ENCODE measurements at regions not wholly inside any gene's neighbourhood (a gene's known extent, or its start where the extent isn't known, plus 50 kb on each side); places are given as distances from the start of the nearest gene placed in this dataset.

DNA sequence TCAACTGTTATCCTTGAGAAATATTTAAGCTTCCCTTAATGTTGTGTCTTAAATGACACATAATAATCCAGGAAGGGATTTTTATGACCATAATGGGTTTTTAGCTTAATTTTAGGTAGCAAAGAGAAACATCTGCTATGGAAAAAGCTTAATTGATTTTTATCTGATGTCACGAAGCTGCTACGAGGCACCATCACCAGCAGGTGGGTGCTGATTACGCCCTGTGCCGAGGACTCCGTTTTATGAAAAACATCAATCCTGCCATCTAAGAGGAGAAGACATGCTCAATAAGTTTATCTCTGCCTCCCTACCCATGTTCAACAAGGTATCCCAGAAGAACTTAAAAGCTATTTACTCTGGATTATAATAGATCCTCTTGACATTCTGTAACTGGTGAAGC lies 280.6 kb upstream of the ZFP42 start:
- TF ChIP-seq SUZ12 (IDR thresholded peaks at IDR 0.05; ENCODE audit: extremely low read depth, insufficient read depth, insufficient read length) (no peak), YY1 (IDR thresholded peaks at IDR 0.05; ENCODE audit: insufficient read depth, insufficient read length) (no peak)

Measured in NT2/D1 (cell line).